HFF-Myc (cell line): ENCODE measurements at regions not wholly inside any gene's neighbourhood (a gene's known extent, or its start where the extent isn't known, plus 50 kb on each side); places are given as distances from the start of the nearest gene placed in this dataset.

Experiments
- DNase-seq: peaks from one replicate; pipeline ENCODE4 v3.0.0-alpha.2; 2011; ENCODE audit warnings: low read depth; ENCODE audit errors: extremely low read depth
- H3K4me3 ChIP-seq: replicated peaks from 2 replicates; pipeline ENCODE4 v1.5.1; 2011; ENCODE audit warnings: low read depth, mild to moderate bottlenecking, control low read depth, low read length
- TF ChIP-seq, protein P1 (sequence below): IDR thresholded peaks from 2 replicates; pipeline ENCODE4 v1.5.1; 2012; ENCODE audit warnings: mild to moderate bottlenecking, low read depth, low read length, control low read depth; ENCODE audit errors: missing control alignments

DNA sequence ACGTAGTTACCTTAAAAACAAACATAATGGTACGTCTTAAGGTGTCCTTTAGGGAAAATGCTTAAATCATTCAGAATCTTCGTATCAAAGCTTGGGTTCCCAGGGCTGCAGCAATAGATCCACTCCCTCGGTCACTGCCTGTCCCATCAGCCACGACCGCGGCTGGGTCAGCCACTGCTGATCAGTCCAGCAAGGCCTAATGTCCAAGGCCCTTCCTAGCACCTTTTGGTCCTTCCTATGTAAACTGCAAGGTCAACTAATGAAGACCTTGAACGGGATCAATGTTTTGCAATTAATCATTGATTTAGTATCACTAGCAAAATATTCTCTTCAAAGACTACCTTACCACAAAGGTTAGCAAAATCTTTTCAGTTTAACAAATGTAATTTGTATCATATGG is 122.2 kb upstream of the IGF1R start:
- no peak for DNase-seq
- H3K4me3 ChIP-seq = no peak overlapping the region
- TF ChIP-seq, protein P1, sequence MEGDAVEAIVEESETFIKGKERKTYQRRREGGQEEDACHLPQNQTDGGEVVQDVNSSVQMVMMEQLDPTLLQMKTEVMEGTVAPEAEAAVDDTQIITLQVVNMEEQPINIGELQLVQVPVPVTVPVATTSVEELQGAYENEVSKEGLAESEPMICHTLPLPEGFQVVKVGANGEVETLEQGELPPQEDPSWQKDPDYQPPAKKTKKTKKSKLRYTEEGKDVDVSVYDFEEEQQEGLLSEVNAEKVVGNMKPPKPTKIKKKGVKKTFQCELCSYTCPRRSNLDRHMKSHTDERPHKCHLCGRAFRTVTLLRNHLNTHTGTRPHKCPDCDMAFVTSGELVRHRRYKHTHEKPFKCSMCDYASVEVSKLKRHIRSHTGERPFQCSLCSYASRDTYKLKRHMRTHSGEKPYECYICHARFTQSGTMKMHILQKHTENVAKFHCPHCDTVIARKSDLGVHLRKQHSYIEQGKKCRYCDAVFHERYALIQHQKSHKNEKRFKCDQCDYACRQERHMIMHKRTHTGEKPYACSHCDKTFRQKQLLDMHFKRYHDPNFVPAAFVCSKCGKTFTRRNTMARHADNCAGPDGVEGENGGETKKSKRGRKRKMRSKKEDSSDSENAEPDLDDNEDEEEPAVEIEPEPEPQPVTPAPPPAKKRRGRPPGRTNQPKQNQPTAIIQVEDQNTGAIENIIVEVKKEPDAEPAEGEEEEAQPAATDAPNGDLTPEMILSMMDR = no peak

DNA sequence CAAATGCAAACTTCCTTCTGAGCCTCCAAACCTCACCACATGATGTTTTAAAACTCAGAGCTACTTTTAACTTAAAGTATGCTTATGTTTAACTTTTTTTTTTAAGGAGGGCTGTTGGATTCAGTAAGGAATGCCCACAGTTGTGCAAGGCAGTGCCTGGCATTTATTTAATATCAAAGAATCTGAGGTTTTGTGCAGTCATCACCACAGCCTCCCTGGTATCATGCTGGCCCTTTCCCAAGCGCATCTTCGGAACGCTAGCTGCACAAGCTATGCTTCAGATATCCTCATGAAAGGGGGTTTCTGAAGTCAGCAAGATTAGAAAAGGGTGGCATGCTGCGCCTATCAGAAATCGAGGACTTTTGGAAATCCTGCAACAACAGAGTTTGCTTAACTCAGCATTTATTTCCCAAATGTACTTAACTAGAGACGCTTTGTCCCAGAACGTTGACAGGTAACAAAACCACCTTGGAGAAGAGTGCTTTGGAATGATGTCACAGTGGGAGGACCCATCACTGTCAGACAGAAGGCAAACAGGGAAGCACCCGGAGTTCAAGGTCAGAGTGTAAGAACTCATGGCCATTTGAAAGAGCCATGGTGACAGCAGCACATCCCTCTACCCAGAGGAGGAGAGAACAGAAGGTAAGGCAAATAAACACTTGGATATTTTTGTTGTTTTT is 120.2 kb upstream of the IGF1R start:
- H3K4me3 ChIP-seq = no peak overlapping the region
- TF ChIP-seq, protein P1 = no peak
- DNase-seq = no peak

DNA sequence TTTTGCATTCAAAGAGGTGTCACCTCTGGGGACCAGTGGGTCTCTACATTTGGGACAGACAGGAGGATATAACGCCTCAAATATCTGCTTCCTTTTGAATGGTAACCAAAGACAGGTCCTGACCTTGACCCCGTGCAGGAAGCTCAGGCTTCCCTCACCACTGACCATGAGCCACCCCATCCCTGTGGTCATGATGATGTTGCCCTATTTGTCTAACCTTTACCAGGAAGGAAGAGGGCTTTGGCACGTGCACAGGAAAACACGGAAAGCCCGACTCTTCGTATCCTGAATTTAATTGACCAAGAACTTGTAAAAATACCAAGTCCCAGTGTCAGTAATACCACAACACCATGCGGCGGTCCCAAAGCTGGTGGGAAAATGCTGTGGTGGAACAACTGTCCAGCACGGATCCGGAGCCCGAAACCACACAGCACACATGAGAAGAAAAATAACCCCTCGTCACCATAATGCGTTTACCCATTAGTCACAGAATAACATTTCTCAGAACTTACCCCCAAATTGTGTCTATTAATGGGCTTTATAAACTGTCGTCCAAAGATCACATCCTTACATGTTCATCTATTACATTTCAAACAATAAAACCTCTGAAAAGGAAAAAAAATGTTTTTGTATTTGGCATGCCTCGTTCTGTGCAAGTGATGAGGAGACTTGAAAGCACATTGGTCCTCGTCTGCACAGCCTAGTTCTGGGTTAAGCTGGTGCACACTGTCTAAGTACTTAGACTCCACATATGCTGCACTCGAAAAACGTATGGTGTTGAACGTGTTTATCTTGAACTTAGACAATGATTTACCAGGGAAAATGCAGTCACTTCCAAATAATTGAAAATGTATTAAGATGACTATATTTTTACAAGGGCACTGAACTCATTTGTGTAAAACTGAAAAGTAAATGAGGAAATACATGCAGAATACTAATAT is 118.9 kb upstream of the IGF1R start:
- no peak for DNase-seq

DNA sequence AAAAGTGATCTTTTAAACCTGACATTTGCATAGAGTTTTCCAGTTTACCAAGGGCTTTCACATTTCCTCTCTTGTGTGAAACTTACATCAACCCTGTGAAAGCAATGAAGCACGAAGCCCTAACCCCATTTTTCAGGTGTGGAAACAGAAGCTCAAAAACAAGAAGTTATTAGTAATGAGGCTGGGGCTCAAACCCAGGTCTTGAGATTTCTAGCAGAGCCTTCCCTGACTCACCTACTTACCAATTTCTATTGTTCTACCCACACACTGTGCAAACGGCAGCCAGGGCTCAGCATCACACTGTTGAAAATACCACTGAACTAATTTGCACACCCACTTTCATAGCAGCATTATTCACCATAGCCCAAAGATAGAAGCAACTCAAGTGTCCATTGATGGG is 117.8 kb upstream of the IGF1R start:
- no peak for DNase-seq
- TF ChIP-seq, protein P1 = no peak
- no peak overlapping the region for H3K4me3 ChIP-seq

More for the DNA sequence above, 118.9 kb upstream of the IGF1R start:
- no peak overlapping the region for H3K4me3 ChIP-seq
- TF ChIP-seq, protein P1 = no peak

DNA sequence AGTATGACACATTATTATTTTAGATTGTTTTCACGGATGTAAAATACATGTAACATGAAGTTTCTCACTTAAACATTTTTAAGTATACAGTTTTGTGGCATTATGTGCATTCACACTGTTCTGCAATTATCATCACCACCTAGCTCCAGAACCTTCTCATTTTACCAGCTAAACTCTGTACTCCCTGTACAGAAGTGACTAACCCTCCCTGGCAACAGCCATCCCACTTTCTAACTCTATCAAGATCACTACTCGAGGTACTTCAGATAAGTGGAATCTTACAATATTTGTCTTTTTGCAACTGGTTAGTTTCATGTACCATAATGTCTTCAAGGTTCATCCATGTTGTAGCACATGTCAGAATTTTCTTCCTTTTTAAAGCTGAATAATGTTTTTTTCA is 116.3 kb upstream of the IGF1R start:
- DNase-seq = no peak
- TF ChIP-seq, protein P1 = no peak
- H3K4me3 ChIP-seq = no peak overlapping the region

DNA sequence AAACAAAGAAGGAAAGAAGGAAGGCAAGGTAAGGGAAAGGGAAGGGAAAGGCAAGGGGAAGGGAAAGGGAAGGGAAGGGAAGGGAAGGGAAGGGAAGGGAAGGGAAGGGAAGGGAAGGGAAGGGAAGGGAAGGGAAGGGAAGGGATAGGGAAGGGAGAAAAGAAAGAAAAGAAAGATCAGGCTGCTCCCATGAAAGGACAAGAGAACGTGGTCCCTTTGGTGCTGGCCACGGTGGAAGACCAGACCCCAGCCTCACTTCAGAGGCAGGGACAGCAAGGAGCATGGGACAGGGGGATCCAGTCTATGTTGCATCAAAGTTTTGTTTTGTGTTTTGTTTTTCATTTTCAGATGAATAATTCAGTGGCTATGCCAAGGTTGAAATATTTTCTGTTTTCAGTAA is 111.4 kb upstream of the IGF1R start:
- TF ChIP-seq, protein P1 = no peak
- no peak for DNase-seq

More for the DNA sequence above, 111.4 kb upstream of the IGF1R start:
- no peak overlapping the region for H3K4me3 ChIP-seq
